ENCODE measurements at regions not wholly inside any gene's neighbourhood (a gene's known extent, or its start where the extent isn't known, plus 50 kb on each side); places are given as distances from the start of the nearest gene placed in this dataset.

DNA sequence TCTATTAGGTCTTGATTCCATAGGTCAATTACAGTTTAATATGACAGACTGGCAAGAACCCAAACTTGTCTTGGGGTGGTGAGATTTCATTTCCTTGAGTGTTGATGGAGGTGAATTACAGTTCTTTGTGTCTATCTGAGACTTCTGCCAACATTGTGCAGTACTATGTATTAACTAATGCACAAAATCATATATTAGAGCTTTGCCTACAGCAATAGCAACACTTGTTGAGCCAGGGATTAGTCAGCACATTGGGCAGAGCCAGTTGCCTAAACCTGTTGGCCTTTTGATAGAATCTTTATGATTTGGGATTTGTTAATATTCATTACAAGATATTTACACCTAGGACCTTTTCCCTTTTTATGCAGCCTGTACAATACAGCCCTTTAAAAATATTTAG is 135.3 kb upstream of the CENPW start:
- Histone ChIP-seq H3K27ac (ENCODE audit: low read length) (no peak overlapping the region), H3F3A (ENCODE audit: low read length, unreplicated experiment) (no peaks in the 10 kb centered on the region), H3K27me3 (ENCODE audit: low read length) (no peaks in the 10 kb centered on the region), H3K9me3 (ENCODE audit: low read length) (no peaks in the 10 kb centered on the region), H3K4me2 (ENCODE audit: low read length) (no peak overlapping the region), H3K4me3 (ENCODE audit: low read length) (no peak overlapping the region), H3K4me1 (ENCODE audit: insufficient read depth, low read length) (no peaks in the 10 kb centered on the region), H3K9me2 (replicated peaks; ENCODE audit: low read length) (no peaks in the 10 kb centered on the region), H3K79me2 (ENCODE audit: low read length) (no peaks in the 10 kb centered on the region), H3K9ac (ENCODE audit: low read length) (no peak overlapping the region), H3K36me3 (ENCODE audit: low read depth, low read length) (no peaks in the 10 kb centered on the region), H2AFZ (ENCODE audit: low read length) (no peak overlapping the region), H4K20me1 (ENCODE audit: low read length) (no peaks in the 10 kb centered on the region)
- intact Hi-C loops (cut with micrococcal nuclease): no loop called here
- POLR2A ChIA-PET (ENCODE audit: unreplicated experiment): no interaction called here
- CTCF ChIA-PET: no interaction called here
- ATAC-seq (no peak), DNase-seq (no peak)
- BruUV-seq (replicated peaks): no TSS peak
- TF ChIP-seq EZH2 (IDR thresholded peaks at IDR 0.05; ENCODE audit: low read length, unreplicated experiment): no peak
- TF ChIP-seq EZH2phosphoT487 (IDR thresholded peaks at IDR 0.05; ENCODE audit: borderline replicate concordance, low read length): no peak
- TF ChIP-seq, protein P1, sequence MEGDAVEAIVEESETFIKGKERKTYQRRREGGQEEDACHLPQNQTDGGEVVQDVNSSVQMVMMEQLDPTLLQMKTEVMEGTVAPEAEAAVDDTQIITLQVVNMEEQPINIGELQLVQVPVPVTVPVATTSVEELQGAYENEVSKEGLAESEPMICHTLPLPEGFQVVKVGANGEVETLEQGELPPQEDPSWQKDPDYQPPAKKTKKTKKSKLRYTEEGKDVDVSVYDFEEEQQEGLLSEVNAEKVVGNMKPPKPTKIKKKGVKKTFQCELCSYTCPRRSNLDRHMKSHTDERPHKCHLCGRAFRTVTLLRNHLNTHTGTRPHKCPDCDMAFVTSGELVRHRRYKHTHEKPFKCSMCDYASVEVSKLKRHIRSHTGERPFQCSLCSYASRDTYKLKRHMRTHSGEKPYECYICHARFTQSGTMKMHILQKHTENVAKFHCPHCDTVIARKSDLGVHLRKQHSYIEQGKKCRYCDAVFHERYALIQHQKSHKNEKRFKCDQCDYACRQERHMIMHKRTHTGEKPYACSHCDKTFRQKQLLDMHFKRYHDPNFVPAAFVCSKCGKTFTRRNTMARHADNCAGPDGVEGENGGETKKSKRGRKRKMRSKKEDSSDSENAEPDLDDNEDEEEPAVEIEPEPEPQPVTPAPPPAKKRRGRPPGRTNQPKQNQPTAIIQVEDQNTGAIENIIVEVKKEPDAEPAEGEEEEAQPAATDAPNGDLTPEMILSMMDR (conservative IDR thresholded peaks at IDR 0.05; ENCODE audit: low read depth, low read length): no peak

DNA sequence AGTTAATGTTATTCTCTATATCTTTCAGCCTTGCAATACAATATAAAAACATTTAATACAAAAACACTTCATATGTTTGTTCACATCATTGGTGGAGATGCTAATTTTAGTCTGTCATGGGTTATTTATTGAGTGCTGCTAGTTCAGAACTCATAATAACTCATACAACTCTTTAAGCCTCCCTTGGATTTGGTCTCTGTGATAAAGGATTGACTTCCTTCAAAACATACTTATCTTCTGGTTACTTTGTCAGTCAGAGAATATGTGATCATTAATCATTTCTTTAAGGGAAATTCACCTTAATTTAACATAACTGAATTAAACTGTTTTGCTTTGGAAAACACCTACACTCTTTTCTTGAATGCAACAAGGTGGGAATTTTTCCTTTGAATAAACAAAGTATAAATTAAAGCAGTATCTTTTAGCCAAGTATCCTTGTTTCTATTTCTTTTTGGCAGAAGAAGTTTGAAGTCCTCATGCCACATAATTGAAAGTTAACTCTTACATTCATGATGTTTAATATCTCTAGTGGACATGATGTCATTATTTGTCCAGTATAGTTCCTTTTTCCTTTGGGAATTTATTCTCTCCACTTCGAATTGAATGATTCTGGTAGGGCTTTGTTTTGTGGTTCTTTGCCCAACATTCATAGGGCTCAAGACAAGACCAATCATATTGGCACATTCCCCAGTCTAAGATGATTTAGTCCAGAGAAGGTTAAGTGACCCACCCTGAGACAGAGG is 133.2 kb upstream of the CENPW start:
- H2AFZ ChIP-seq (ENCODE audit: low read length): no peak overlapping the region
- intact Hi-C loops (cut with micrococcal nuclease): no loop called here
- ChIA-PET POLR2A (ENCODE audit: unreplicated experiment) (no interaction called here), CTCF (no interaction called here)
- no peaks in the 10 kb centered on the region for H3K27me3 ChIP-seq (ENCODE audit: low read length)
- H3K4me2 ChIP-seq (ENCODE audit: low read length): no peak overlapping the region
- BruUV-seq (replicated peaks): no TSS peak
- H3K4me3 ChIP-seq (ENCODE audit: low read length): no peak overlapping the region
- TF ChIP-seq EZH2 (IDR thresholded peaks at IDR 0.05; ENCODE audit: low read length, unreplicated experiment) (no peak), EZH2phosphoT487 (IDR thresholded peaks at IDR 0.05; ENCODE audit: borderline replicate concordance, low read length) (no peak)
- TF ChIP-seq, protein P1 (conservative IDR thresholded peaks at IDR 0.05; ENCODE audit: low read depth, low read length): no peak
- no peaks in the 10 kb centered on the region for H3K9me3 ChIP-seq (ENCODE audit: low read length)
- H3K4me1 ChIP-seq (ENCODE audit: insufficient read depth, low read length): no peaks in the 10 kb centered on the region
- H3K79me2 ChIP-seq (ENCODE audit: low read length): no peaks in the 10 kb centered on the region
- no peaks in the 10 kb centered on the region for H3K36me3 ChIP-seq (ENCODE audit: low read depth, low read length)
- no peaks in the 10 kb centered on the region for H4K20me1 ChIP-seq (ENCODE audit: low read length)
- no peak for ATAC-seq
- no peak overlapping the region for H3K9ac ChIP-seq (ENCODE audit: low read length)
- DNase-seq: no peak
- no peak overlapping the region for H3K27ac ChIP-seq (ENCODE audit: low read length)
- no peaks in the 10 kb centered on the region for H3F3A ChIP-seq (ENCODE audit: low read length, unreplicated experiment)
- no peaks in the 10 kb centered on the region for H3K9me2 ChIP-seq (replicated peaks; ENCODE audit: low read length)

DNA sequence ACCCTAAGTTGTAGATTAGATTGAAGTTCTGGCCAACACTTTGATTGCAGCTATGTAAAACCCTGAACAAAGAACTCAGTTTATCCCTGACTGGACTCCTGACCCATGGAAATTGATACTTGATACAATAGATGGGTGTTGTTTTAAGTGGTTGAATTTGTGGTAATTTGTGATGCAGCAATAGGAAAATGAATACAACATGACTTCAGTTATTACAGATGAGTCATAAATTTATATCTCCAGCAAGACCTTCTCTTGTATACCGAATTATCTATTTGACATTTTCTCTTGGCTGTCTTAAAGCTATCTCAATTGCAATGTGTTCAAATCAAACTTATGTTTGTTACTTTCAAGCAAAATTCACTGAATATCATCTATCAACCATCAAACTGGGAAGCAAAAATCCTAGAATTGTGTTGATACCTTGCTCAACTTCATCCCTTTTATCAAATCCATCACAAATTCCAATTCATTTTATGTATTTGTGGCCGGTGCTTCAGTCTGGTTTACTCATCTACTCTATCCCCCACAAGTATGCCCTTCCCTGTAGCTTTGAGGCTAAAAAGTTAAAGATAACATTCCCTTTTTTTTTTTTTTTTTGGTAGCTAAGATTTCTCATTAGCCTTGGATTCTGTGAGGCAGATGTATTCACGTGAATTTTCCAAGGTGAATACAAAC is 129.4 kb upstream of the CENPW start:
- Histone ChIP-seq H3K27me3 (ENCODE audit: low read length) (no peaks in the 10 kb centered on the region), H3F3A (ENCODE audit: low read length, unreplicated experiment) (no peaks in the 10 kb centered on the region), H3K36me3 (ENCODE audit: low read depth, low read length) (no peaks in the 10 kb centered on the region), H3K79me2 (ENCODE audit: low read length) (no peaks in the 10 kb centered on the region), H3K4me1 (ENCODE audit: insufficient read depth, low read length) (no peaks in the 10 kb centered on the region), H3K9ac (ENCODE audit: low read length) (no peak overlapping the region), H3K9me3 (ENCODE audit: low read length) (no peaks in the 10 kb centered on the region), H3K27ac (ENCODE audit: low read length) (no peak overlapping the region), H4K20me1 (ENCODE audit: low read length) (no peaks in the 10 kb centered on the region), H3K4me2 (ENCODE audit: low read length) (no peak overlapping the region), H3K4me3 (ENCODE audit: low read length) (no peak overlapping the region), H2AFZ (ENCODE audit: low read length) (no peak overlapping the region), H3K9me2 (replicated peaks; ENCODE audit: low read length) (no peaks in the 10 kb centered on the region)
- BruUV-seq (replicated peaks): no TSS peak
- POLR2A ChIA-PET (ENCODE audit: unreplicated experiment): no interaction called here
- intact Hi-C loops (cut with micrococcal nuclease): no loop called here
- no peak for TF ChIP-seq EZH2 (IDR thresholded peaks at IDR 0.05; ENCODE audit: low read length, unreplicated experiment)
- TF ChIP-seq, protein P1 (conservative IDR thresholded peaks at IDR 0.05; ENCODE audit: low read depth, low read length): no peak
- CTCF ChIA-PET: no interaction called here
- DNase-seq: no peak
- no peak for ATAC-seq
